ENCODE measurements at regions not wholly inside any gene's neighbourhood (a gene's known extent, or its start where the extent isn't known, plus 50 kb on each side); places are given as distances from the start of the nearest gene placed in this dataset.

- TF ChIP-seq CEBPB (IDR thresholded peaks at IDR 0.05) (no peak), TEAD4 (IDR thresholded peaks at IDR 0.05) (no peak), EP300 (IDR thresholded peaks at IDR 0.05; ENCODE audit: borderline replicate concordance) (no peak)
Observed at GRCh38 chr5:27727254-27727653, 688.9 kb upstream of the CDH9 start.

Measured in Ishikawa (cell line).